Stimulated activated CD8-positive, alpha-beta memory T cell treated with anti-CD3 and anti-CD28 coated beads, Interleukin-12 subunit alpha, Interleukin-12 subunit beta, amount 100 ng/mL, for 24 hours (primary cell): ENCODE measurements at regions not wholly inside any gene's neighbourhood (a gene's known extent, or its start where the extent isn't known, plus 50 kb on each side); places are given as distances from the start of the nearest gene placed in this dataset.

Experiments used
- DNase-seq: peaks from one replicate; pipeline ENCODE4 v3.0.0-alpha.2; 2020; ENCODE audit errors: extremely low read depth

GRCh38 chr13:106630162-106630561, 62.2 kb upstream of the ARGLU1 start:
- DNase-seq, result no peak

- no peak for DNase-seq
These were observed 61.2 kb upstream of the ARGLU1 start for GRCh38 chr13:106628936-106629659.

- DNase-seq, result no peak
These were observed 58.5 kb upstream of the ARGLU1 start for GRCh38 chr13:106626473-106626872.

- no peak for DNase-seq
These were observed 57.6 kb upstream of the ARGLU1 start for GRCh38 chr13:106625578-106625977.

GRCh38 chr13:106623799-106624460, 56.0 kb upstream of the ARGLU1 start:
- no peak for DNase-seq

GRCh38 chr13:106621833-106622232, 53.9 kb upstream of the ARGLU1 start:
- no peak for DNase-seq

- no peak for DNase-seq
These were observed 52.0 kb upstream of the ARGLU1 start for GRCh38 chr13:106619688-106620555.
